IMR-90 (cell line): ENCODE measurements at regions not wholly inside any gene's neighbourhood (a gene's known extent, or its start where the extent isn't known, plus 50 kb on each side); places are given as distances from the start of the nearest gene placed in this dataset.

Source experiments
- ATAC-seq: fragments of 200-7000 bp; cut with Tn5 transposase; 2 replicates; pipeline ENCODE4 v1.9.1; 2020; ENCODE audit warnings: low read depth, mild to moderate bottlenecking, moderate library complexity
- BruUV-seq: library from RNA; stranded (reverse); fragments of 400-500 nt; replicated peaks from 2 replicates; lab custom pipeline; 2021; lab: Mats Ljungman, UMichigan
- CTCF ChIA-PET: fragments of 300-600 bp; formaldehyde crosslinking; extraction: SDS; loops from one replicate; lab custom pipeline; 2021; ENCODE audit warnings: antibody characterized with exemption; lab: Yijun Ruan, JAX
- POLR2A ChIA-PET: fragments of 300-600 bp; sonication (Branson Sonifier 250); formaldehyde crosslinking; loops from one replicate; lab custom pipeline; 2022; ENCODE audit warnings: antibody characterized with exemption; ENCODE audit not compliant: unreplicated experiment; lab: Charles Lee
- DNase-seq: peaks from one replicate; pipeline ENCODE4 v3.0.0; 2013
- H2AFZ ChIP-seq: replicated peaks from 2 replicates; pipeline ENCODE3; 2013; ENCODE audit warnings: low read length, mild to moderate bottlenecking; ENCODE audit not compliant: poor library complexity
- H2AK5ac ChIP-seq: 2 replicates; pipeline ENCODE4 v1.6.1; 2013; ENCODE audit warnings: low read depth, low read length, inconsistent platforms
- H2AK9ac ChIP-seq: replicated peaks from 2 replicates; pipeline ENCODE3; 2013; ENCODE audit warnings: mild to moderate bottlenecking, low read depth, low read length, moderate library complexity; ENCODE audit not compliant: poor library complexity
- H2BK120ac ChIP-seq: 2 replicates; pipeline ENCODE4 v1.6.1; 2013; ENCODE audit warnings: low read depth, low read length, inconsistent platforms
- H2BK15ac ChIP-seq: 3 replicates; pipeline ENCODE4 v1.6.1; 2013; ENCODE audit warnings: low read depth, low read length, inconsistent platforms
- H2BK20ac ChIP-seq: 2 replicates; pipeline ENCODE4 v1.6.1; 2013; ENCODE audit warnings: low read depth, mild to moderate bottlenecking, inconsistent platforms, low read length, moderate library complexity
- H2BK5ac ChIP-seq: 2 replicates; pipeline ENCODE4 v1.6.1; 2013; ENCODE audit warnings: mild to moderate bottlenecking, low read depth, low read length, inconsistent platforms; ENCODE audit not compliant: poor library complexity, severe bottlenecking
- H3K14ac ChIP-seq: replicated peaks from 2 replicates; pipeline ENCODE4 v1.6.1; 2013; ENCODE audit warnings: low read depth, low read length, inconsistent platforms
- H3K18ac ChIP-seq: 2 replicates; pipeline ENCODE4 v1.6.1; 2013; ENCODE audit warnings: low read depth, low read length, control low read depth
- H3K23ac ChIP-seq: 2 replicates; pipeline ENCODE4 v1.6.1; 2013; ENCODE audit warnings: low read depth, low read length, inconsistent platforms
- H3K27ac ChIP-seq: 2 replicates; pipeline ENCODE4 v1.5.1; 2013; ENCODE audit warnings: mild to moderate bottlenecking, control low read depth, low read length; ENCODE audit not compliant: insufficient read depth
- H3K27me3 ChIP-seq: 2 replicates; pipeline ENCODE4 v1.6.1; 2013; ENCODE audit warnings: low read length; ENCODE audit not compliant: control insufficient read depth, insufficient read depth
- H3K36me3 ChIP-seq: 2 replicates; pipeline ENCODE4 v1.6.1; 2013; ENCODE audit warnings: low read length, mixed read lengths; ENCODE audit not compliant: control insufficient read depth, insufficient read depth
- H3K4ac ChIP-seq: 2 replicates; pipeline ENCODE4 v1.6.1; 2013; ENCODE audit warnings: low read depth, low read length, inconsistent platforms
- H3K4me1 ChIP-seq: 2 replicates; pipeline ENCODE4 v1.6.1; 2013; ENCODE audit warnings: low read length, mixed read lengths; ENCODE audit not compliant: control insufficient read depth, insufficient read depth
- H3K4me2 ChIP-seq: 2 replicates; pipeline ENCODE4 v1.6.1; 2013; ENCODE audit warnings: low read depth, mild to moderate bottlenecking, control low read depth, low read length, moderate library complexity
- H3K4me3 ChIP-seq: 2 replicates; pipeline ENCODE4 v1.5.1; 2013; ENCODE audit warnings: low read depth, mild to moderate bottlenecking, control low read depth, low read length, moderate library complexity; ENCODE audit not compliant: insufficient read depth
- H3K56ac ChIP-seq: 2 replicates; pipeline ENCODE4 v1.6.1; 2013; ENCODE audit warnings: low read length, inconsistent platforms; ENCODE audit not compliant: insufficient read depth; ENCODE audit errors: extremely low read depth
- H3K79me1 ChIP-seq, 2 experiments: 2 replicates each; pipeline ENCODE4 v1.6.1; 2013; ENCODE audit warnings: low read length in 2 of 2, inconsistent platforms in 1 of 2, low read depth in 1 of 2
- H3K9ac ChIP-seq: 2 replicates; pipeline ENCODE4 v1.6.1; 2013; ENCODE audit warnings: low read depth, low read length, control low read depth
- H3K9me1 ChIP-seq: 2 replicates; pipeline ENCODE4 v1.6.1; 2013; ENCODE audit warnings: low read length, inconsistent platforms; ENCODE audit not compliant: insufficient read depth
- H3K9me3 ChIP-seq: 2 replicates; pipeline ENCODE4 v1.6.1; 2013; ENCODE audit warnings: low read length; ENCODE audit not compliant: control insufficient read depth, insufficient read depth
- H4K20me1 ChIP-seq: 2 replicates; pipeline ENCODE4 v1.6.1; 2013; ENCODE audit warnings: low read length, inconsistent platforms; ENCODE audit not compliant: insufficient read depth
- H4K5ac ChIP-seq: 2 replicates; pipeline ENCODE4 v1.6.1; 2013; ENCODE audit warnings: mild to moderate bottlenecking, low read depth, low read length, control low read depth
- H4K8ac ChIP-seq, 2 experiments: 2 replicates each; pipeline ENCODE4 v1.6.1; 2013; ENCODE audit warnings: low read depth in 2 of 2, low read length in 2 of 2, control low read depth in 1 of 2, inconsistent platforms in 1 of 2
- H4K91ac ChIP-seq: 2 replicates; pipeline ENCODE4 v1.6.1; 2013; ENCODE audit warnings: low read depth, low read length, inconsistent platforms; ENCODE audit not compliant: insufficient read depth
- BHLHE40 ChIP-seq: fragments of 150-350 bp; IDR thresholded peaks from 2 replicates; pipeline ENCODE4 v1.6.1; 2016; ENCODE audit warnings: mild to moderate bottlenecking, low read depth, low read length
- CEBPB ChIP-seq: IDR thresholded peaks from 2 replicates; pipeline ENCODE4 v1.6.1; 2012; ENCODE audit warnings: low read depth, low read length, improper control_type of control experiment
- CHD1 ChIP-seq: IDR thresholded peaks from 2 replicates; pipeline ENCODE4 v1.6.1; 2012; ENCODE audit warnings: low read depth, low read length, improper control_type of control experiment
- ELK1 ChIP-seq: fragments of 150-350 bp; IDR thresholded peaks from 2 replicates; pipeline ENCODE4 v1.6.1; 2016; ENCODE audit warnings: low read depth, mild to moderate bottlenecking, low read length, moderate library complexity, borderline replicate concordance
- FOS ChIP-seq: fragments of 150-350 bp; IDR thresholded peaks from 2 replicates; pipeline ENCODE4 v1.6.1; 2016; ENCODE audit warnings: low read depth, low read length
- MAFK ChIP-seq: IDR thresholded peaks from 2 replicates; pipeline ENCODE4 v1.6.1; 2012; ENCODE audit warnings: low read depth, low read length, improper control_type of control experiment
- MAZ ChIP-seq: IDR thresholded peaks from 2 replicates; pipeline ENCODE4 v1.6.1; 2012; ENCODE audit warnings: low read depth, mild to moderate bottlenecking, low read length, improper control_type of control experiment, moderate library complexity, borderline replicate concordance
- MXI1 ChIP-seq: IDR thresholded peaks from 2 replicates; pipeline ENCODE4 v1.6.1; 2012; ENCODE audit warnings: low read depth, mild to moderate bottlenecking, low read length, moderate library complexity, borderline replicate concordance
- NFE2L2 ChIP-seq: fragments of 150-350 bp; IDR thresholded peaks from 2 replicates; pipeline ENCODE4 v1.6.1; 2016; ENCODE audit warnings: low read depth, mild to moderate bottlenecking, low read length
- POLR2A ChIP-seq: IDR thresholded peaks from 2 replicates; pipeline ENCODE4 v1.6.1; 2012; ENCODE audit warnings: mild to moderate bottlenecking, low read depth, low read length
- RAD21 ChIP-seq: IDR thresholded peaks from 2 replicates; pipeline ENCODE4 v1.6.1; 2012; ENCODE audit warnings: low read length, improper control_type of control experiment
- RCOR1 ChIP-seq: IDR thresholded peaks from 2 replicates; pipeline ENCODE4 v1.6.1; 2012; ENCODE audit warnings: mild to moderate bottlenecking, low read length, improper control_type of control experiment; ENCODE audit not compliant: insufficient replicate concordance
- RFX5 ChIP-seq: IDR thresholded peaks from 2 replicates; pipeline ENCODE4 v1.8.0; 2012; ENCODE audit warnings: low read depth, mild to moderate bottlenecking, low read length, moderate library complexity
- SMC3 ChIP-seq: fragments of 150-350 bp; IDR thresholded peaks from 2 replicates; pipeline ENCODE4 v1.6.1; 2016; ENCODE audit warnings: low read depth, mild to moderate bottlenecking, antibody characterized with exemption, low read length, moderate library complexity
- USF2 ChIP-seq: fragments of 150-350 bp; IDR thresholded peaks from 2 replicates; pipeline ENCODE4 v1.6.1; 2017; ENCODE audit warnings: mild to moderate bottlenecking, antibody characterized with exemption, low read length, low read depth
- dilution Hi-C: fragments of 300-500 bp; cut with HindIII; formaldehyde crosslinking; loops from one replicate; pipeline ENCODE4 v1.14.3; 2018; ENCODE audit warnings: low sequenced_read_pairs; ENCODE audit not compliant: unreplicated experiment
- in situ Hi-C: fragments of 300-500 bp; cut with MboI; formaldehyde crosslinking; loops from 3 replicates; pipeline ENCODE4 v1.14.3; 2019; ENCODE audit warnings: low sequenced_read_pairs, inconsistent platforms, mixed read lengths
- intact Hi-C: fragments of 100-400 bp; cut with micrococcal nuclease; formaldehyde crosslinking; loops from 2 replicates; pipeline ENCODE4 v1.10.0; 2022
- TF ChIP-seq, protein P1 (sequence below): conservative IDR thresholded peaks from 2 replicates; pipeline ENCODE4 v1.5.1; 2012; ENCODE audit warnings: mild to moderate bottlenecking, low read depth, low read length, improper control_type of control experiment

DNA sequence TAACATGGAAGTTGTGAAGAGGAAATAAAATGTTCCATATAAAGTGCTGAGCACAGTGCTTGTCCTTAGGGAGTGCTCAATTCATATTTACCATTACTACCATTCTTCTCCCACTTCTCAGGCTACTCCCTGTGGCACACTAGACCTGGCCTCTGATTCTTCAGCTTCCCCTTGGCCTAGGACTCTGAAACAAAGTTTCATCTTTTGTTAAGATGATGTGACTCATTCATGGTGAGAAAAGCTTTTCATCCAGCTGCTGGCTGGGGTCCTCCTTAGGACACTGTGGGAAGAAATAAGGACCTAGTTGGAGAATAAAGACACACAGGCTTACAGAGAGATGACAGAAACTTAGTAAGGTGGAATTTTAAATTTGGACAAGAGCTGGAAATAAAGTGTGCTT lies 314.8 kb downstream of the CDC5L start:
- no peak overlapping the region for H3K4ac ChIP-seq
- BruUV-seq: no TSS peak
- dilution Hi-C loops (no loop called here), intact Hi-C loops (no loop called here), in situ Hi-C loops (no loop called here)
- ATAC-seq (no peak), DNase-seq (no peak)
- H3K9me1 ChIP-seq: no peaks in the 10 kb centered on the region
- H3K56ac ChIP-seq: no peak overlapping the region
- no peak overlapping the region for H4K91ac ChIP-seq
- no peak overlapping the region for H3K9ac ChIP-seq
- ChIA-PET POLR2A (no interaction called here), CTCF (no interaction called here)
- H2AK9ac ChIP-seq: no peak overlapping the region
- no peak overlapping the region for H2BK120ac ChIP-seq
- H2AFZ ChIP-seq: no peak overlapping the region
- no peak overlapping the region for H3K4me3 ChIP-seq
- H3K9me3 ChIP-seq: no peaks in the 10 kb centered on the region; the same call in 1 of the 2 replicates
- no peak overlapping the region for H3K27ac ChIP-seq
- no peak overlapping the region for H4K8ac ChIP-seq
- H4K5ac ChIP-seq: no peak overlapping the region
- no peaks in the 10 kb centered on the region for H3K36me3 ChIP-seq
- no peak overlapping the region for H3K14ac ChIP-seq
- peaks cover 63% of the 10 kb centered on the region for H3K27me3 ChIP-seq
- no peak overlapping the region for H2AK5ac ChIP-seq
- H3K4me2 ChIP-seq: no peak overlapping the region
- TF ChIP-seq MXI1: no peak
- TF ChIP-seq RAD21: no peak
- TF ChIP-seq USF2: no peak
- no peak for TF ChIP-seq CHD1
- no peak for TF ChIP-seq SMC3
- TF ChIP-seq RCOR1: no peak
- no peak for TF ChIP-seq FOS
- TF ChIP-seq BHLHE40: no peak
- TF ChIP-seq MAZ: no peak
- TF ChIP-seq CEBPB: no peak
- no peak for TF ChIP-seq ELK1
- no peak for TF ChIP-seq RFX5
- TF ChIP-seq MAFK: no peak
- no peak for TF ChIP-seq NFE2L2
- TF ChIP-seq, protein P1, sequence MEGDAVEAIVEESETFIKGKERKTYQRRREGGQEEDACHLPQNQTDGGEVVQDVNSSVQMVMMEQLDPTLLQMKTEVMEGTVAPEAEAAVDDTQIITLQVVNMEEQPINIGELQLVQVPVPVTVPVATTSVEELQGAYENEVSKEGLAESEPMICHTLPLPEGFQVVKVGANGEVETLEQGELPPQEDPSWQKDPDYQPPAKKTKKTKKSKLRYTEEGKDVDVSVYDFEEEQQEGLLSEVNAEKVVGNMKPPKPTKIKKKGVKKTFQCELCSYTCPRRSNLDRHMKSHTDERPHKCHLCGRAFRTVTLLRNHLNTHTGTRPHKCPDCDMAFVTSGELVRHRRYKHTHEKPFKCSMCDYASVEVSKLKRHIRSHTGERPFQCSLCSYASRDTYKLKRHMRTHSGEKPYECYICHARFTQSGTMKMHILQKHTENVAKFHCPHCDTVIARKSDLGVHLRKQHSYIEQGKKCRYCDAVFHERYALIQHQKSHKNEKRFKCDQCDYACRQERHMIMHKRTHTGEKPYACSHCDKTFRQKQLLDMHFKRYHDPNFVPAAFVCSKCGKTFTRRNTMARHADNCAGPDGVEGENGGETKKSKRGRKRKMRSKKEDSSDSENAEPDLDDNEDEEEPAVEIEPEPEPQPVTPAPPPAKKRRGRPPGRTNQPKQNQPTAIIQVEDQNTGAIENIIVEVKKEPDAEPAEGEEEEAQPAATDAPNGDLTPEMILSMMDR: no peak
- TF ChIP-seq POLR2A: no peak
- no peaks in the 10 kb centered on the region for H3K79me1 ChIP-seq
- no peak overlapping the region for H3K18ac ChIP-seq
- no peak overlapping the region for H2BK15ac ChIP-seq
- H2BK5ac ChIP-seq: no peak overlapping the region
- H2BK20ac ChIP-seq: no peak overlapping the region
- no peaks in the 10 kb centered on the region for H3K4me1 ChIP-seq
- no peak overlapping the region for H3K23ac ChIP-seq
- H4K20me1 ChIP-seq: no peaks in the 10 kb centered on the region
